Panc1 (cell line): ENCODE measurements at regions not wholly inside any gene's neighbourhood (a gene's known extent, or its start where the extent isn't known, plus 50 kb on each side); places are given as distances from the start of the nearest gene placed in this dataset.

Source experiments
- ATAC-seq: fragments of 200-7000 bp; cut with Tn5 transposase; 2 replicates; pipeline ENCODE4 v1.9.1; 2020; ENCODE audit warnings: mild to moderate bottlenecking, moderate library complexity
- BruUV-seq: library from RNA; stranded (reverse); fragments of 400-500 nt; replicated peaks from 2 replicates; lab custom pipeline; 2021; lab: Mats Ljungman, UMichigan
- CTCF ChIA-PET: fragments of 300-600 bp; sonication (Branson Sonifier 250); formaldehyde crosslinking; loops from one replicate; lab custom pipeline; 2022; ENCODE audit warnings: antibody characterized with exemption; lab: Charles Lee
- POLR2A ChIA-PET: fragments of 300-600 bp; sonication (Branson Sonifier 250); formaldehyde crosslinking; loops from one replicate; lab custom pipeline; 2022; ENCODE audit warnings: antibody characterized with exemption; lab: Charles Lee
- DNase-seq: peaks from one replicate; pipeline ENCODE4 v3.0.0-alpha.2; 2010; ENCODE audit warnings: low read depth, low spot score
- H3K27ac ChIP-seq: 2 replicates; pipeline ENCODE4 v1.5.1; 2011; ENCODE audit warnings: mild to moderate bottlenecking, low read length, inconsistent platforms
- H3K27me3 ChIP-seq: fragments of 200-500 bp; sonication (Bioruptor generic); 2 replicates; pipeline ENCODE4 v1.6.0; 2014; ENCODE audit warnings: low read length, inconsistent platforms; ENCODE audit not compliant: control insufficient read depth, insufficient read depth
- H3K36me3 ChIP-seq: fragments of 200-500 bp; sonication (Bioruptor generic); 2 replicates; pipeline ENCODE4 v1.5.1; 2014; ENCODE audit warnings: inconsistent platforms, mild to moderate bottlenecking, low read length, moderate library complexity; ENCODE audit not compliant: control insufficient read depth, insufficient read depth
- H3K4me1 ChIP-seq: 2 replicates; pipeline ENCODE4 v1.5.1; 2011; ENCODE audit warnings: inconsistent platforms, mild to moderate bottlenecking, low read length, moderate library complexity; ENCODE audit not compliant: control insufficient read depth, insufficient read depth
- H3K4me3 ChIP-seq, 2 experiments: 2 replicates each; pipeline ENCODE4 v1.5.1; 2011 to 2012; ENCODE audit warnings: low read depth in 2 of 2, low read length in 2 of 2, mild to moderate bottlenecking in 2 of 2, inconsistent platforms in 1 of 2, moderate library complexity in 1 of 2
- H3K9me3 ChIP-seq: fragments of 200-500 bp; sonication (Bioruptor generic); 2 replicates; pipeline ENCODE4 v1.5.1; 2014; ENCODE audit warnings: low read depth, mild to moderate bottlenecking, inconsistent platforms, low read length, moderate library complexity; ENCODE audit not compliant: control insufficient read depth, insufficient read depth
- POLR2AphosphoS5 ChIP-seq: IDR thresholded peaks from 2 replicates; pipeline ENCODE4 v1.6.1; 2012; ENCODE audit warnings: mild to moderate bottlenecking, low read depth, low read length, moderate library complexity
- SIN3A ChIP-seq: IDR thresholded peaks from 2 replicates; pipeline ENCODE4 v1.6.1; 2012; ENCODE audit warnings: low read depth, mild to moderate bottlenecking, low read length, moderate library complexity, borderline replicate concordance; ENCODE audit not compliant: insufficient read depth
- TCF7L2 ChIP-seq: IDR thresholded peaks from 2 replicates; pipeline ENCODE4 v1.6.1; 2011; ENCODE audit warnings: mild to moderate bottlenecking, low read depth, low read length, inconsistent platforms
- in situ Hi-C: cut with HindIII; loops from 2 replicates; pipeline ENCODE4 v1.10.0; 2016; ENCODE audit warnings: low sequenced_read_pairs, low pct_unique_long_range_greater_than_20kb
- intact Hi-C: fragments of 100-400 bp; cut with micrococcal nuclease; formaldehyde crosslinking; loops from one replicate; pipeline ENCODE4 v1.10.0; 2022; ENCODE audit not compliant: unreplicated experiment
- TF ChIP-seq, protein P1 (sequence below): fragments of 450-650 bp; IDR thresholded peaks from 2 replicates; pipeline ENCODE4 v1.5.1; 2017; ENCODE audit warnings: mild to moderate bottlenecking
- TF ChIP-seq, protein P2 (sequence below), 2 experiments: IDR thresholded peaks; 2 replicates each; pipeline ENCODE4 v1.6.1; 2011 to 2012; ENCODE audit warnings: low read depth in 2 of 2, control low read depth in 1 of 2, low read length in 1 of 2, mild to moderate bottlenecking in 1 of 2, moderate library complexity in 1 of 2; ENCODE audit not compliant: insufficient read depth in 1 of 2

DNA sequence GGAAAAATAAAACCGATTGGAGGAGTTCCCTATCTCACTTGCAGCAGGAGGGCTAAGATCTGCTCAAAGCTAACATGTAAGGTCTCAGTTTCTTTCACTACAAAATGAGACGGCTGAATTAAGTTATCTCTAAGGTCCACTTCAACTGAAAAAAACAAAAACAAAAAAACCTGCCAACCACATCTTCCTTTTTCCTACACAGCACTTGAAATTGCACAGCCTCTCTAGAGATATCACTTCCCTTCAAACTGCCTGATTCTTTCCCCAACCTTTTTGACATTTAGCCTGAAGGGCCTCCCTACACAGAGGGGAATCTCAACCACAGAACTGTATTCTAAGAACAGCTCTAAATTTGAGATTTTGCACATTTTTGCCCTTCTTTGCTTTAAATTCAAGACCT lies 227.9 kb upstream of the TARS1 start:
- ChIA-PET POLR2A (no interaction called here), CTCF (no interaction called here)
- Histone ChIP-seq H3K4me1 (no peaks in the 10 kb centered on the region), H3K27ac (no peak overlapping the region), H3K36me3 (no peaks in the 10 kb centered on the region), H3K4me3 (no peak overlapping the region), H3K9me3 (no peaks in the 10 kb centered on the region), H3K27me3 (no peaks in the 10 kb centered on the region)
- TF ChIP-seq, protein P1, sequence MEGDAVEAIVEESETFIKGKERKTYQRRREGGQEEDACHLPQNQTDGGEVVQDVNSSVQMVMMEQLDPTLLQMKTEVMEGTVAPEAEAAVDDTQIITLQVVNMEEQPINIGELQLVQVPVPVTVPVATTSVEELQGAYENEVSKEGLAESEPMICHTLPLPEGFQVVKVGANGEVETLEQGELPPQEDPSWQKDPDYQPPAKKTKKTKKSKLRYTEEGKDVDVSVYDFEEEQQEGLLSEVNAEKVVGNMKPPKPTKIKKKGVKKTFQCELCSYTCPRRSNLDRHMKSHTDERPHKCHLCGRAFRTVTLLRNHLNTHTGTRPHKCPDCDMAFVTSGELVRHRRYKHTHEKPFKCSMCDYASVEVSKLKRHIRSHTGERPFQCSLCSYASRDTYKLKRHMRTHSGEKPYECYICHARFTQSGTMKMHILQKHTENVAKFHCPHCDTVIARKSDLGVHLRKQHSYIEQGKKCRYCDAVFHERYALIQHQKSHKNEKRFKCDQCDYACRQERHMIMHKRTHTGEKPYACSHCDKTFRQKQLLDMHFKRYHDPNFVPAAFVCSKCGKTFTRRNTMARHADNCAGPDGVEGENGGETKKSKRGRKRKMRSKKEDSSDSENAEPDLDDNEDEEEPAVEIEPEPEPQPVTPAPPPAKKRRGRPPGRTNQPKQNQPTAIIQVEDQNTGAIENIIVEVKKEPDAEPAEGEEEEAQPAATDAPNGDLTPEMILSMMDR = no peak
- TF ChIP-seq, protein P2, sequence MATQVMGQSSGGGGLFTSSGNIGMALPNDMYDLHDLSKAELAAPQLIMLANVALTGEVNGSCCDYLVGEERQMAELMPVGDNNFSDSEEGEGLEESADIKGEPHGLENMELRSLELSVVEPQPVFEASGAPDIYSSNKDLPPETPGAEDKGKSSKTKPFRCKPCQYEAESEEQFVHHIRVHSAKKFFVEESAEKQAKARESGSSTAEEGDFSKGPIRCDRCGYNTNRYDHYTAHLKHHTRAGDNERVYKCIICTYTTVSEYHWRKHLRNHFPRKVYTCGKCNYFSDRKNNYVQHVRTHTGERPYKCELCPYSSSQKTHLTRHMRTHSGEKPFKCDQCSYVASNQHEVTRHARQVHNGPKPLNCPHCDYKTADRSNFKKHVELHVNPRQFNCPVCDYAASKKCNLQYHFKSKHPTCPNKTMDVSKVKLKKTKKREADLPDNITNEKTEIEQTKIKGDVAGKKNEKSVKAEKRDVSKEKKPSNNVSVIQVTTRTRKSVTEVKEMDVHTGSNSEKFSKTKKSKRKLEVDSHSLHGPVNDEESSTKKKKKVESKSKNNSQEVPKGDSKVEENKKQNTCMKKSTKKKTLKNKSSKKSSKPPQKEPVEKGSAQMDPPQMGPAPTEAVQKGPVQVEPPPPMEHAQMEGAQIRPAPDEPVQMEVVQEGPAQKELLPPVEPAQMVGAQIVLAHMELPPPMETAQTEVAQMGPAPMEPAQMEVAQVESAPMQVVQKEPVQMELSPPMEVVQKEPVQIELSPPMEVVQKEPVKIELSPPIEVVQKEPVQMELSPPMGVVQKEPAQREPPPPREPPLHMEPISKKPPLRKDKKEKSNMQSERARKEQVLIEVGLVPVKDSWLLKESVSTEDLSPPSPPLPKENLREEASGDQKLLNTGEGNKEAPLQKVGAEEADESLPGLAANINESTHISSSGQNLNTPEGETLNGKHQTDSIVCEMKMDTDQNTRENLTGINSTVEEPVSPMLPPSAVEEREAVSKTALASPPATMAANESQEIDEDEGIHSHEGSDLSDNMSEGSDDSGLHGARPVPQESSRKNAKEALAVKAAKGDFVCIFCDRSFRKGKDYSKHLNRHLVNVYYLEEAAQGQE (IDR thresholded peaks at IDR 0.05; ENCODE audit: insufficient read depth in 1 of 2, low read depth in 2 of 2, low read length in 1 of 2) = no peak
- TF ChIP-seq SIN3A = no peak
- no peak for TF ChIP-seq TCF7L2
- TF ChIP-seq POLR2AphosphoS5 = no peak
- intact Hi-C loops (no loop called here), in situ Hi-C loops (no loop called here)
- no peak for DNase-seq
- ATAC-seq = no peak
- BruUV-seq = no TSS peak

DNA sequence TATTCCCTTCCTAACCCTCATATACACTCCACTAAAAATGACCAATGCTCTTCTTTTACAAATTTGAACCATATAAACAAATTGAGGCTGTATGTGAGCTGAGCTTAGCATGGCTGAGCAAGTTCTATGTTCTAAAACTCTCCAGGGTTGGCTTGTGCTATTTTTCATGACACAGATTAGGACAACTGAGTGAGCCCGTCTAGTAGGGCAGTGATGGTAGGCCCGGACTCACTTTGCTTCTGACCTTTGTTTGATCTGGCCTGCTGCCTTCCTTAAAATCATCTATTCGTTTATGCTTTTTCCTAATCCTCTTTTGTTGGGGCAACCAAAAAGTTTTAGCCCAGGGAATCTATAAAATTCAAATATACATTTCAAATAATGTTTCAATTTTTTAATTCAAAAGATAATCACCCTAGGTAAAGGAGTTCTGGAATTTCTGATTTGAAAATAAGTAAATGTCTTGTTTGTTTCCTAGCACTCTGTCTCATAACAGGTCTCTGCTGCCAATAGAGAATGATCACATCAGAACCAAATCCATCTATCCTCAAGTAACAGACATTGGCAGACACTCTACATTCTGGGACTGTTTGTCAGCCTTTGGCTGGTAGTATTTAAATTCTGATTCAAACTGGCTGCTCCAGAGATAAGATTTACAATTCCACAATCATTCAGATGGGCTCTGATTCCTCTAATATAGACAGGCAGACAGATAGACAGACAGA lies 217.0 kb upstream of the TARS1 start:
- no peaks in the 10 kb centered on the region for H3K36me3 ChIP-seq
- ATAC-seq (no peak), DNase-seq (no peak)
- CTCF ChIA-PET = no interaction called here
- POLR2A ChIA-PET = no interaction called here
- in situ Hi-C loops (no loop called here), intact Hi-C loops (no loop called here)
- no peaks in the 10 kb centered on the region for H3K4me1 ChIP-seq
- H3K27me3 ChIP-seq = no peaks in the 10 kb centered on the region
- BruUV-seq = no TSS peak
- TF ChIP-seq TCF7L2 (no peak), POLR2AphosphoS5 (no peak), SIN3A (no peak)
- TF ChIP-seq, protein P1 = no peak
- TF ChIP-seq, protein P2 (IDR thresholded peaks at IDR 0.05; ENCODE audit: insufficient read depth in 1 of 2, low read depth in 2 of 2, low read length in 1 of 2) = no peak
- no peak overlapping the region for H3K4me3 ChIP-seq
- no peaks in the 10 kb centered on the region for H3K9me3 ChIP-seq
- H3K27ac ChIP-seq = no peak overlapping the region
